ENCODE measurements at regions not wholly inside any gene's neighbourhood (a gene's known extent, or its start where the extent isn't known, plus 50 kb on each side); places are given as distances from the start of the nearest gene placed in this dataset.

- TF ChIP-seq POLR2AphosphoS5 (IDR thresholded peaks at IDR 0.05) (no peak), POLR2A (IDR thresholded peaks at IDR 0.05) (no peak)
These were observed 66.5 kb upstream of the GZMB start for GRCh38 chr14:24700511-24700910.

Data from gastroesophageal sphincter (tissue), 2 donors.